Astrocyte (in vitro differentiated cells and primary cell): ENCODE measurements at regions not wholly inside any gene's neighbourhood (a gene's known extent, or its start where the extent isn't known, plus 50 kb on each side); places are given as distances from the start of the nearest gene placed in this dataset.

Experiments used
- CTCF ChIP-seq: IDR thresholded peaks from 2 replicates; pipeline ENCODE4 v1.5.1; 2011; ENCODE audit warnings: low read depth, mild to moderate bottlenecking, inconsistent platforms, low read length, moderate library complexity; ENCODE audit not compliant: insufficient read depth
- EZH2 ChIP-seq: IDR thresholded peaks from 2 replicates; pipeline ENCODE4 v1.6.1; 2012; ENCODE audit warnings: mild to moderate bottlenecking, low read length, inconsistent platforms; ENCODE audit not compliant: insufficient read depth

GRCh38 chr6:104449918-104450317 is 409.8 kb downstream of the HACE1 start:
- TF ChIP-seq CTCF (no peak), EZH2 (no peak)
